GM12874 (cell line): ENCODE measurements at regions not wholly inside any gene's neighbourhood (a gene's known extent, or its start where the extent isn't known, plus 50 kb on each side); places are given as distances from the start of the nearest gene placed in this dataset.

Experiments used
- CTCF ChIP-seq: IDR thresholded peaks from 2 replicates; pipeline ENCODE4 v1.5.1; 2011; ENCODE audit warnings: low read depth, mild to moderate bottlenecking, control low read depth, low read length, moderate library complexity; ENCODE audit not compliant: insufficient read depth

GRCh38 chr2:215493376-215493775 is 57.5 kb upstream of the FN1 start:
- no peak for TF ChIP-seq CTCF

GRCh38 chr2:215489288-215489848 is 53.5 kb upstream of the FN1 start:
- no peak for TF ChIP-seq CTCF

GRCh38 chr2:215487002-215487372 is 51.1 kb upstream of the FN1 start:
- TF ChIP-seq CTCF: no peak

GRCh38 chr2:215486291-215487001 is 50.6 kb upstream of the FN1 start:
- no peak for TF ChIP-seq CTCF
